SK-N-DZ (cell line): ENCODE measurements at regions not wholly inside any gene's neighbourhood (a gene's known extent, or its start where the extent isn't known, plus 50 kb on each side); places are given as distances from the start of the nearest gene placed in this dataset.

Source experiments
- DNase-seq: peaks from one replicate; pipeline ENCODE4 v3.0.0-alpha.2; 2015; ENCODE audit warnings: low spot score

DNA sequence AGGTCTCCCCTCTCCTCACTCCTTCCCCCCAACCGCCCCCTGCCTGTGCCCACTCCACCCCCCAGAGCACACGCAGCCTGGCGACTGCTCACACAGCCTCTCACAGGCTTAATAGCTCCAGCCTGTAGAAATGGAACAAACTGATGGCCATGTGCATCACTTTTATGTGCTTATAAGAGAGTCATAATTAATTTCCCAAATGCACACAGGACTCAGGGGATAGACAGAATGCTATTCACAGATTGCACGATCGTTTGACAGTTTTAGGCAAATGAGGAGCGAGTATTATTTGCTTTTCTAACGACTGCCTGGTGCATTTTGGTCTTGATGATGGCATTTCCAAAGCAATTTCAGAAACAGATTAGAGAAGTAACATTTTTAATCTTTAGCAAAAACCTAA is 97.7 kb upstream of the VSTM2B start:
- DNase-seq = no peak

DNA sequence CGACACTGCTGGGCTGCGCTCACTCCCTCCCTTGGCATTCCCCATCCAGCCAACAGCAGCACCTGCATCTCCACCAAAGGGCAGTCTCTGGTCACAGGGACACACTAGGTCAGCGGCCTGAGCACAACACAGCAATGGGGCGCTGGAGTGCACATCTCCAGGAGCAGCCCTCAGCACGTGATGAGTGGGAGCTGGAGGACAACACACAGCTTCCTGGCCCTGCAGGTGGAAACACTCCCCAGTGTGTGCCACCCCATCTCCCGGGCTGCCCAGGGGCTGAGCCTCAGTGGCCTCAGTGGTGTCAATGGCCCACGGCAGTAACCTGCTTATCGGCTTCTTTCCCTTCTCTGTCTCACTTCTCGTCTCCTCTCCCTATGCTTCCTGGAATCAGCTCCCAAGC is 96.8 kb upstream of the VSTM2B start:
- DNase-seq = no peak

DNA sequence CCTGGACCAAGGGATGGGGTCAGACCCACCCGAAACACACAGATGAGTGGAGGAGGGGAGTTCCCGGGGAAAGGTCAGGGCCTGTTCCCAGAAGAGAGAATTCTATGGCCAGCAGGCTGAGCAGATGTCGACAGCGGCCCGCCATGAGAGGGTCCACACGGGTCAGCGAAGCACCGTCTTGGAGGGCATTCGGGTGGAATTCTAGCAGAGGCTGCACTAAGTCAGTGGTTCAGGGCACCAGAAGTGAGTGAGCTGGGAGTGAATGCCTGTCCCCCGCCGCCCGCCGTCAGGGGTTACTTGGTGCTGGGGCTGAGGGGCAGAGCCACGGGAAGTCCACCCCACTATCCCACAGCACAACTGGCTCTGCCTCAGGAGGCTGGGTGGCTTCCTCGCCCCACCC is 96.2 kb upstream of the VSTM2B start:
- DNase-seq = no peak

DNA sequence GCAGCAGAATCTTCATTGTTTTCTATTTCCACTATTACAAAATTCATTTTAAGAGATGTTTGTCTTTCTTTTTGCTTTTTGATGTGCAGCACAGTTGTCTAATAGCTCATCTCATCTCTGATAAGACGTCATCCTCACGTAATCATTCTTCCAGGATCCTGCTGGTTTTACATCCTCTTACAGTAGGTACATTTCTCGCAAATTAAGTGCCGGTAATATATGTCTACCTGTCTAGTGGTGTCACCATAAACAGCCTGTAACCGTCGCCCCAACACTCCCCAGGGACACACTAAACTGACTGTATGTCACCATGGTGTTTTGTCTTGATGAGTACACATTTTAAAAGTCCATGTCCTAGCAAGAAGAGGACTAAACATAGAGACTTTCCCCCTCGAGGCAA is 94.5 kb upstream of the VSTM2B start:
- no peak for DNase-seq

DNA sequence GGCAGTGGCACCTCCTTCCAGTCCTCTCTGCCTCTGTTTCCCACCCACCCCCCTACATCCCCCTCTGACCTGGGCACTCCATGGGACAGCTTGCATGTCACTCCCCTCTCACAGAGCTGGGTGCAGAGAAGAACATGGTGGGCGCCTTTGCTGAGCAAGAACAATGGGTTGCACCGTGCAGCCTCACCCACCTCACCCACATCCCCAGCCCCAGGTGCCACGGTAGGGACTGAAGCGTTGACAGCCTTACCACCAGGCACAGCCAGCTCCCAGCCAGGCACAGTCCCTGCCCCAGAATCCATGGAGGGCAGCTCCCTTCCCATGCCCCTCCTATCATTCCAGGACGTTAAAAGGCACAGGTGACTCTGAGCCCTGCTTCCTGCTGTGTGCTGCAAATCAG is 93.1 kb upstream of the VSTM2B start:
- no peak for DNase-seq

DNA sequence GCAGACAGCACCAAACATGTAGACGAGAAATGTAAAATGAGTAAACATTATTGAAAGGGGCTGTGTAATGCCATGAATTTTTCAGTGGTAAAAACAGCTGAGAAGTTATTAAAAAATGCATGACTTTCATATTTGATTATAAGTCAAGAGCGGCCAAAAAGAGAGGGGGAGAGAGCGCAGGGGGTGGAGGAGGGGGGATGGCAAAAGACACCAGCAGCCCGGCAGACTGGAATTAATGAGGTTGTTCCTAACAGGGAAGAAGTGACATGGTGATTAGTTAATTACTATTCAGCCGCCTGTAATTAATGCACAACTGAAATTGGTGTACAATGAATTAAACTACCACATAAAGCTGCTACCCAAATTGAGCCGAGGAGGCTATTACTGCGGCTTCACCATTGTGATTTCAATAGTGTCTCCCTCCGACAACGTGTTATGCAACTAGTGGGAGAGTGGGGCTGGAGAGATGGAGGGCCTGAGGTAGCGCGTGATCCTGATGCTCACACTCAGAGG is 89.1 kb upstream of the VSTM2B start:
- no peak for DNase-seq

DNA sequence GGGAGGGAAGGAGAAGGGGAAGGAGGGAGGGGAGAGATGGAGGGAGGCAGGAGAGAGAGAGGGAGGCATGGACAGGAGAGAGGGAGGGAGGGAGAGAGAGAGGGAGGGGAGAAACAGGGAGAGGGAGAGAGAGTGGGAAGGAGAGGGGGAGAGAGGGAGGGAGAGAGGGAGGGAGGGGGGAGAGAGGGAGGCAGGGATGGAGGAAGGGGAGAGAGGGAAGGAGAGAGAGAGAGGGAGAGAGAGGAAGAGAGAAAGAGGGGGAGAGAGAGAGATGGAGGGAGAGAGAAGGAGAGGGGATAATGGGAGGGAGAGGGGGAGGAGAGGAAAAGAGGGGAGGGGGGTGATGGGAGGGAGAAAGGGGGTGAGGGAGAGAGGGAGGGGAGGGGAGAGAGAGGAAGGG is 86.8 kb upstream of the VSTM2B start:
- DNase-seq = no peak

DNA sequence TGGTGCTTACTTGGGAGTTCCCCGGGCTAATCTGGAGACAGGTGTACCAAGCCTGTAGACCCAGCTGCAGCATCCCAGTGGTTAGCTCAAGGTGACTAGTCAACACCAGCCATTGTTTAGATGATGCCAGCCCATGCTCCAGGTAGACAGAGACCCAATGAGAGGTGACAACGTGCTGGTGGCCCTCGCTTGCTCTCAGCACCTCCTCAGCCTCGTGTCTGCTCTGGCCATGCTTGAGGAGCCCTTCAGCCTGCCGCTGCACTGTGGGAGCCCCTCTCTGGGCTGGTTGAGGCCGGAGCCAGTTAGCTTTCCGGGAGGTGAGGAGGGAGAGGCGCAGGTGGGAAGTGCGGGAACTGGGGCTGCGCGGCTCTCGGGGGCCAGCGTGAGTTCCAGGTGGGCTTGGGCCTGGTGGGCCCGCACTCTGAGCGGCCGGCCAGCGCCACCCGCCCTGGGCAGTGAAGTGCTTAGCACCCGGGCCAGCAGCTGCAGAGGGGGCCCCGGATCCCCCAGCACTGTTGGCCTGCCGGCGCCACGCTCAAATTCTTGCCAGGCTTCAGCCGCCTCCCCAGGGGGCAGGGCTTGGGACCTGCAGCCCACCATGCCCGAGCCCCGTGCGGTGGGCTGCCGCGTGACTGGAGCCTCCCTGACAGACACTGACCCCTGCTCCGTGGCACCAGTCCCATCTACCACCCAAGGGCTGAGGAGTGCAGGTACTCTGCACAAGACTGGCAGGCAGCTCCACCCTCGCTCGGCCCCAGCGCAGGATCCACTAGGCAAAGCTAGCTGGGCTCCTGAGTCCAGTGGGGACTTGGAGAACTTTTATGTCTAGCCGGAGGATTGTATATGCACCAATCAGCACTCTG is 85.9 kb upstream of the VSTM2B start:
- DNase-seq = no peak

DNA sequence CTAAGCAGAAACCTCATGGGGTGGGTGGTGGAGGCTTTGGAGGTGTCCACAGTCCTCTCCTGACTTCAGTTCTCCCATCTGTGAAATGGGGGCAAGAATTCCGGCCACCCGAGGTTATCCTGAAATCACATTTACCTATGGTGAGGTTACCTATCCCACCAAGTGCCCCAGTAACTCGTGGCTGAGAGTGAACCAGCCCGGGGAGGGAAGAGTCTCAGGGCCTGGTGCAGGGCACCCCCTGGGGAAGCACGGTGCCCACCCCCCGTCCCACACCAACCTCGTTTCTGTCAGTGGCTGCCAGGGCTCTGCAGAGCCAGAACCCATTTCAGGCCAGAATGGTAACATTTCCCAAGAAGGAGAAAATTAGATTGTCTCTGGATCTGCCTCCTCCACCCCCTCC is 83.7 kb upstream of the VSTM2B start:
- DNase-seq = no peak

DNA sequence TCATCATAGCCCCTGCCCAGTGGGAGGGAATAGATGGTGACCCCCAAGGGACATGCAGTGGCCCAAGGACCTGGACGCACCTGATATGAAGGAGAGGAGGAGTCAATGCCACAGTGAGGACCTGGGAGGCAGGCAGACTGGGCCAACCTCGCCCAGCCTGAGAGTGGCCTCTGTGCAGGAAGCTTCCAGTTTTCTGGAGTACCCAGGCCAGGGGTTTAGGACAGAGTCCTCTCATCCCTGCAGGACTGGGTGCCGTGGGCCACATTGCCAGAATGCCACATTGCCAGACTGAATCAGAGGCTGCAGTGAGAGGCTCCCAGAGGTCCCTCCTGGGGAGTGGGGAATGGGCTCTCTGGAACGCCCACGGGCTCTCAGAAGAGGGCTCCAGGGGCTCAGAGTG is 82.9 kb upstream of the VSTM2B start:
- DNase-seq = no peak

DNA sequence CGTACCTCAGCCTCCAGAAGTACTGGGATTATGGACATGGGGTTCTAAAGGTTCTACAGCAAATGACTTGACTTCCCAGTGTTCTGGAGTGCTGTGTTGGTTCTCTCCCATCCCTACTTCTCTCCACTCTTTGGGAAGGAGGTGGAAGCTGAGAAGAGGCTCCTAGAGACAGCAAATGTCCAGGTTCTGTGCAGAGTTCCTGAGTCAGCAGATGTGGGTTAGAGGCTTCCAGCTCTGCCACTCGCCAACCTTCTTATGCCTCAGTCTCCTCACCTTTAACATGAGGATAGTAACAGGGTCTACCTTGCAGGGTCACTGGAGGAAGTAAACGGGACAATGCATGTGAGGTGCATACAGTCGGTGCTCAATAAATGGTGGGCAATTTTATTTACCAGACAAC is 80.5 kb upstream of the VSTM2B start:
- DNase-seq = no peak

DNA sequence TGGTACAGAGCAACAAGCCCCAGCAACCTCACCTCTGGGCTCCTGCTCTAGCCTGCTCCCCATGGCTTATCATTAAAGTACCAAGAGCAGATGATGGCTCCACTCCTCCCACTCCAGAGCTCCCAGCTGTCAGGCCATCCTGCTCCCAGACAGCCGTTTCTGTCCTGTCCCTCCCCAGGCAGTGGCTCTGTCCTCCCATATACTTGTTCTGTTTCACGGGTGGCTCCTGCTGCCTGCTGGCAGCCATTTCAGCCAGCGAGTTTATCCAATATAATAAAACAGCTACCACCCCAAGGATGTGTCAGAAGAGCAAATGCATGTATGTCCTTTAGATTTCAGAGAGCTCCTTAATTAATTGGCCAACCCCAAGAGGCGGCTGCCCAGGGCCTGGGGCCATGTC is 79.4 kb upstream of the VSTM2B start:
- no peak for DNase-seq

DNA sequence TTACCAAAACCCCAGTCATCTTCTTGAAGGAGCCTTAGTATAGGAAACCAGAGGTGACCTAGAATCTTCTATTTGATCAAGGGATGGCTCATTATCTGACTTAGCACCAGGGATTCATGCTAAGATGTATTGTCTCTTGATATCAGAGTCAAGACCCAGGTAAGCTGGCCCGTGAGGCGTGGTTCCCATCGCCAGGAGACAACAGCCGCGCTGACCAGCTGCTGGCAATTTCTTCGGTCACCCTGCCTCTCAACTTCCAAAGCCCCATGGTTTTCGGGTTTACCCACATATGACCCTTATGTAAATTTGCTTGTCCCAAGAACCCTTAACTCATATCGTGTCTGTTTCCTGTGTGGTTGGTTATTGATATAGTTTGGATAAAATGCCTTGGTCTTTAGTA is 77.7 kb upstream of the VSTM2B start:
- DNase-seq = no peak

DNA sequence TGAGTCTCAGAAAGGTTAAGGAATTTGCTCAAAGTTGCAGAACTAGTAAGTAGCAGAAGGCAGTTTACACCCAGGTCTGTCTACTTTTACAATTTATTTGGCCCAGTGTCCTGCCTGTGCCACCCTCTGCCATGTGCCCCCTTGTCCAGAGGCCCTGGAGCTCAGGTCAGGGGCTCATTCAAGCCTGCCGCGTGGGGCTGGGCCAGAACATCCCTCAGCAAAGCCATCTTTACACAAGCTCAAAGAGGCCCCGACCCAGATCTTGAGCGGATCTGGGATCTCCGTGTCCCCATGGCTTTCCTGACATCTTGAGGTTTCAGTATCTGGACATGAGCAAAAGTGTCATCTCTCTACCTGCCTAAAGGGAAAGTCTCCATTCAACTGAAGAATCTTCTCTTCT is 76.4 kb upstream of the VSTM2B start:
- DNase-seq = no peak

DNA sequence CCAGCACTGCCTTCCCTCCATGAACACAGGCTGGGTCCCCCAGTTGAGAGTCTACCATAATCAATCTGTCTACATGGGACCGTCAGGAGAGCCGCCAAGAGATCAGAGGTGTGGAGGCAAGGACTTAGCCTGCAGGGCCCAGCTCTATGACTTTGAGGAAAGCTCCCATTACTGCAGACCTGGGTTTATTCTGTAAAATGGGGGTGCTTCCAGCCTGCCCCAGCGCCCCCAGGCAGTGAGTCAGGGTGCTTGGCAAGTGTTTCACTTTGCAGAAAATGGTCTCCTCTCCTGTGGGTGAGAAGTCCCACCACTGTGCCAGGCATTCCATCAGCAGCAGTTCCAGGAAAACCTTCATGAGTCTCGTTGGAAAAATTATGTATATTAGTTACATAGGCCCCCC is 75.5 kb upstream of the VSTM2B start:
- DNase-seq = no peak

DNA sequence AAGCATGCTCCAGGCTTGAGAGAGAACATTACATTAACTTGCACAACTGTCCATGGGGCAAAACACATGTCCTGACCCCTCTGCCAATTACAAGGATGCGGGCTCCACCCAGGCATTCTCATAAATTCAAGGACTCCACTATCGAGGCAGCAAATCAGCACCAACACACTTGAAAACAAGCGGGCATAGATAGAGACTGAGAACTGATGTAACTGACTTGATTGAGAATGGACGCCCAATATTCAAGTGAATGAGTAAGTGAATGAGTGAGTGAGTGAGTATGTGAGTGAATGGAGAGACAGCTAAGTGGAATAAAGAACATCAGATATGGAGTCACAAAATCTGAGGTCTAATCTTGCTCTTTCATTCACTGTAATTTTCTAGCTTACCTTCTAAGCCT is 75.0 kb upstream of the VSTM2B start:
- DNase-seq = no peak

DNA sequence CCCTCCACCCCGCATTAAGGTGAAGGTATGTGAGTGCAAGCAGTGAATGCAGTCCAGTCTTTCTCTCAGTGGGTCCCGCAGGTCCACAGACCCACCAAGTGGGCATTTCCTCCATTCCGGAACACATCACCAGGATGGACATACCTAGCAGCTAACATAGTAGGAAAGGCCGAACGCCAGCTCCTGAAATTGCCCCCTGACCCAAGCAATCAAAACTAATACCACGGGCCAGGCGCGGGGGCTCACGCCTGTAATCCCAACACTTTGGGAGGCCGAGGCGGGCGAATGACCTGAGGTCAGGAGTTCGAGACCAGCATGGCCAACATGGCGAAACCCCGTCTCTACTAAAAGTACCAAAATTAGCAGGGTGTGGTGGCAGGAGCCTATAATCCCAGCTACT is 71.7 kb upstream of the VSTM2B start:
- DNase-seq = no peak

DNA sequence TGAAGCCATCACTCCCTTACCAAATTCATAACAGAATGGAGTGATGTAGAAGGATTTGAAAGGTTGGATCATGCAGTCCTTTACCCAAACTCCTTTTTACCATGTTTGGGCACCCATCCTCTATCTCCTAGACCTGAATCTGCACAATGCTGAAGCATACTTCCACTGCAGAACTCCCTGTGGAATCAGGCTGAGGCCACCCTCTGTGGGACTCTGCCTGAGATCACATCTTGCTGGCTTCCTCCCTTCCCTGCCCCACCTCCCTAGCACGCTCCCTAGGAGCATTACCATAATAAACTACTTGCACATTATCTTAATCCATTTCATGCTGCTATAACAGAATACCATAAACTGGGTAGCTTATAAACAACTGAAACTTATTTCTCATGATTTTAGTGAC is 68.4 kb upstream of the VSTM2B start:
- DNase-seq = no peak

DNA sequence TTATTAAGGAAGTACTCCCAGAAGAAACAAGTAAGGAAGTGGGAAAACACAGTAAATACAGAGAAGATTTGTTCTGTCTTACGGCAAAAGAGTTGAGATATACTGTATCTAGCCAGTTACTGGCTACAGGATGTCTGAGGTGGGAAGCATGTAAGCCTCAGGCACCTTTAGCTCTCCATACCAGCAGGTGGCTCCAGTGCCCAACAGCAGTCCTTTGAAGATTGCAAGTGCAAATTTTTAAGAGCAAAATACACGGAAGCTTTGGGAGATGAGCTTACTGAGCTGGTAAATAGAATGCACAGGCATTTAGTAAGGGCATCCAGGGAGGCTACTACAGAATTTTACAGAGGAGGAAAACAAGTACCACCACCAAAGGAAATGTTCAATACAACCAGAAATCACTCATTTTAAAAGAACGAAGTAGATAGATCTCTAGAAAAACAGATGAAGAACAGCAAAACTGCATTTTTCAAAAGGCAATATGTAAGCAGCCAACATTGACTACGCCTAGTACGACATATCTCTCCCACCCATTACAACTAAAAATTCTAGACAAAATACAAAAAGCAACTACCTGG is 57.9 kb upstream of the VSTM2B start:
- DNase-seq = peak; percentile 12

DNA sequence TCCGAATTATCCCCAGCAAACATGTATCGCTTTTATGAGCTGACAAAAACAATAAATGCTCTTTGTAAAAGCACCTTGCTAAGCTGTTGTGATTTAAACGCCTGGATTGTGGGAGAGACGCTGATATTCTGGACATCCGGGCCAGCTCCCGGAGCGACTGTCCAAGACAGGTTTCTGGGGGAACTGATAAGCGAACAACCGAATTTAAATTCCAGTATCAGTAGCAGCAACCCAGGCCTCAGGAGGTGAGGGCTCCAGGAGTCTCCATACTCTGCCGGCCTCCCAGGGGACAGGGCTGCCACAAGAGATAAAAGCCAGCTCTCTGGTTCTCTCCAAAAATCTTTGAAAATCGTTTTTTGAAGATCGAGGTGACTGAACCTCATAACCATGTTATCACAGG is 50.3 kb upstream of the VSTM2B start:
- no peak for DNase-seq
